Activated naive CD8-positive, alpha-beta T cell (primary cell): ENCODE measurements at regions not wholly inside any gene's neighbourhood (a gene's known extent, or its start where the extent isn't known, plus 50 kb on each side); places are given as distances from the start of the nearest gene placed in this dataset.
"Not testable (repeated sequence)": the region's sequence is repeated elsewhere in the genome, so short reads cannot be mapped to it uniquely, and the experiment has no call there.

Source experiments
- H3K27ac Mint-ChIP-seq: one replicate; pipeline ENCODE4 v1.8.0; 2021; ENCODE audit warnings: mixed read lengths
- H3K27me3 Mint-ChIP-seq: one replicate; pipeline ENCODE4 v1.8.0; 2021; ENCODE audit warnings: mixed read lengths
- H3K36me3 Mint-ChIP-seq: one replicate; pipeline ENCODE4 v1.8.0; 2021; ENCODE audit warnings: mixed read lengths
- H3K4me1 Mint-ChIP-seq: one replicate; pipeline ENCODE4 v1.8.0; 2021; ENCODE audit warnings: low read depth, mixed read lengths
- H3K4me3 Mint-ChIP-seq: one replicate; pipeline ENCODE4 v1.8.0; 2021; ENCODE audit warnings: mild to moderate bottlenecking, mixed read lengths
- H3K9me3 Mint-ChIP-seq: one replicate; pipeline ENCODE4 v1.8.0; 2021; ENCODE audit warnings: low read depth, mixed read lengths

DNA sequence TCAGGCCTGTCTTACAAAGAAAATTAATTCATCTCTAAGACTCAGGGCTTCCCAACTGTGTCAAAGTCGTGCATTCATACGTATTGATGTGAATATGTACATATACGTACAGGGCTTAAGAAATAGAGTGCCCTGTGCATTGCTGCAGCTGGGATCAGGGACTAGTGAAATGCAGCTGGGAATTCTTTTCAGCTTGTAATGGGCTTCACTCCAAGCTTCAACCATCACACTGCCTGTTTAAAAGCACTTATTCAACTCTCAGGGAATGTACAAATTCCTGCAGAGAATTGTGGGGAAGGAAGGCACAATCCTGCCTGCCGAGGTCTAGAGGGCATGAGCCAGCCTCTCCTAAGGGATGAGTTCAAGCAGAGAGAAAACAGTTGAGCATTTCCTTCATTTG, 59.6 kb upstream of the MAN2A1 start:
- Mint-ChIP-seq H3K4me1 (no peaks in the 10 kb centered on the region), H3K9me3 (peaks cover 3% of the 10 kb centered on the region), H3K27ac (no peak overlapping the region), H3K27me3 (peaks cover 4% of the 10 kb centered on the region), H3K4me3 (no peak overlapping the region), H3K36me3 (no peaks in the 10 kb centered on the region)

GRCh38 chr5:109628591-109628990, 61.1 kb upstream of the MAN2A1 start:
- no peaks in the 10 kb centered on the region for H3K4me1 Mint-ChIP-seq
- H3K27me3 Mint-ChIP-seq, result peaks cover 4% of the 10 kb centered on the region
- no peak overlapping the region for H3K4me3 Mint-ChIP-seq

DNA sequence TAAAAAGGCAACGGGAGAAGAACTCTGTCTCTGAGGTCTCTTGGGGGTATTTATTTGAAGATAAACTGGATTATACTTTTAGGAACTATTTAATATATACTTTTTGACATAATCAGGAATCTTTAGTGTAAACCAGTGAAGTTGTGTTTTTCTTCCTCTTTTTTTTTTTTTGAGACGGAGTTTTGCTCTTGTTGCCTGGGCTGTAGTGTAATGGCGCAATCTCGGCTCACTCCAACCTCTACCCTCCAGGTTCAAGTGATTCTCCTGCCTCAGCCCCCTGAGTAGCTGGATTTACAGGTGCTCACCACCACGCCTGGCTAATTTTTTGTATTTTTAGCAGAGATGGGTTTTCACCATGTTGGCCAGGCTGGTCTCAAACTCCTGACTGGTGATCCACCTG, 68.5 kb upstream of the MAN2A1 start:
- not testable (repeated sequence) for H3K27ac Mint-ChIP-seq, H3K4me3 Mint-ChIP-seq, H3K27me3 Mint-ChIP-seq, H3K36me3 Mint-ChIP-seq, H3K4me1 Mint-ChIP-seq, H3K9me3 Mint-ChIP-seq

More at GRCh38 chr5:109628591-109628990, 61.1 kb upstream of the MAN2A1 start:
- H3K9me3 Mint-ChIP-seq, result no peaks in the 10 kb centered on the region
- no peaks in the 10 kb centered on the region for H3K36me3 Mint-ChIP-seq
- H3K27ac Mint-ChIP-seq, result no peak overlapping the region

DNA sequence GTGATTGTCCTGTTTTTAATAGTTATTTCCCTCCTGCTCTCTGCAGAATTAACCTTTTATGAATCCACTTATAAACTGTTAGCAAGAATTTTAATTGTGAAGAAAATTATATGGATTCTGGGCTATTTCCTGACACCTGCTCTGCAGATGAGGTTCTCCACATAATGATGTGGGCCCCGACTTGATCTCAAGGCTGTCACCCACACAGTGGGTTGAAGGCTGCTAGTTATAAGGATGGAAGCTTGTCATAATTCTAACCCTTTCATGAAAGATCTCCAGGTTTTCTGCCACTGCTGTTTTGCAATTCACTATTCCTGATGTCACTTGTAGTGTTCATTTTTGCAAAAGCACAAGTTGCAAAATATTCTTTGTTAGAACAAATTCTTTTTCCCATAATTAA, 69.1 kb upstream of the MAN2A1 start:
- Mint-ChIP-seq H3K9me3 (no peaks in the 10 kb centered on the region), H3K27me3 (no peaks in the 10 kb centered on the region), H3K4me1 (no peaks in the 10 kb centered on the region), H3K27ac (no peak overlapping the region), H3K4me3 (no peak overlapping the region), H3K36me3 (no peaks in the 10 kb centered on the region)

GRCh38 chr5:109619606-109620005, 70.1 kb upstream of the MAN2A1 start:
- Mint-ChIP-seq H3K27ac (no peak overlapping the region), H3K9me3 (no peaks in the 10 kb centered on the region), H3K4me1 (no peaks in the 10 kb centered on the region)

GRCh38 chr5:109619021-109619460, 70.7 kb upstream of the MAN2A1 start:
- Mint-ChIP-seq H3K27ac (no peak overlapping the region), H3K27me3 (no peaks in the 10 kb centered on the region), H3K4me1 (no peaks in the 10 kb centered on the region), H3K4me3 (no peak overlapping the region), H3K9me3 (no peaks in the 10 kb centered on the region), H3K36me3 (no peaks in the 10 kb centered on the region)

More at GRCh38 chr5:109619606-109620005, 70.1 kb upstream of the MAN2A1 start:
- H3K27me3 Mint-ChIP-seq, result no peaks in the 10 kb centered on the region
- no peaks in the 10 kb centered on the region for H3K36me3 Mint-ChIP-seq
- H3K4me3 Mint-ChIP-seq, result no peak overlapping the region

- Mint-ChIP-seq H3K27me3 (no peaks in the 10 kb centered on the region), H3K4me1 (no peaks in the 10 kb centered on the region), H3K36me3 (no peaks in the 10 kb centered on the region), H3K9me3 (no peaks in the 10 kb centered on the region), H3K27ac (no peak overlapping the region), H3K4me3 (no peak overlapping the region)
Measured at GRCh38 chr5:109614981-109615380, 74.7 kb upstream of the MAN2A1 start.

DNA sequence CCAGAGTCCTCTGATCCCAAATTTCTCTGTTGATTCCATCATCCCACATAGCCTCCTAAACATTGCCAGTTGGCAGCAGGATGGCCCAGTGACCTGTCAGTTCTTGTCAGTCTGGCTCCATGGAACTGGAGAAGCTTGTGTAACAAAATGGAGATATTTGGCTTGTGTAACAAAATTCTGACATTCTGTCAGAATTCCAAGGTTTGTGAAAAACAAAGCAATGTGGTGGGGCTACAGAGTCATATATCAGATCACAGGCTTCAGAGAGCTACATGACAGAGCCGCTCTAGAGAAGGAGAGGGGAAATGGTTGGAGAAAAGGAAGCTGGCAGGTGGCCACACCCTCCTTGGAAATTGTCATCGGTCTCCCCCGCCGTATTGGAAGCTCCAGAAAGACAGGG, 75.4 kb upstream of the MAN2A1 start:
- Mint-ChIP-seq H3K27ac (no peak overlapping the region), H3K4me1 (no peaks in the 10 kb centered on the region), H3K27me3 (no peaks in the 10 kb centered on the region), H3K36me3 (no peaks in the 10 kb centered on the region), H3K9me3 (no peaks in the 10 kb centered on the region), H3K4me3 (no peak overlapping the region)

DNA sequence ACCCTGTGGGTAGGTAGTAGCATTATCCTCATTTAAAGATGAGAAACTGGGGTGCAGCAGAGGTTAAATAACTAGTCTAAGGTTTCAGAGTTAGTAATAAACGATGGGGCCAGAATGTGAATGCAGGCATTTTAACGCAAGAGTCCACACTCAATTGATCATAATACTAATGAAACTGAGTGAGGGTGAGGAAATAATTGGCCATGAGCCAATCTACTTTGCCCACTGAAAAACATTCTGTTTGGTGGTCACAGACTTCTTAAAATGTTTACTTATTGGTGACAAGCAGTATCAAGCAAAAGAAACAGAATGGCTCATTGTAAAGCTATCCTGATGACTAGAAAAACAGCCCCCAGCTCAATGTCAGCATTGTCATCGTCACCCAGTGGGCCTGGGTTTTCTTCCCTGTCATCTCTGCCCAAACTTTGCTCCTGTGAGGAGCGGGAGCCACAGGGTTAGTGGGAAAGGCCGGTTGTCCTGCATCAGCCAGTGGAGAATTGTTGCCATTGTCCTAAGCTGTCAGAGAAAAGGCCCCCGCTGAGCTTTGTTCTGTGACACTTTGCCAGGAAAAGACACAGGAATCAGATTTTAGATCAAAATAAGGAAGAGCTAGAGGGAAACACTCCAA, 77.3 kb upstream of the MAN2A1 start:
- Mint-ChIP-seq H3K4me3 (no peak overlapping the region), H3K36me3 (no peaks in the 10 kb centered on the region), H3K27me3 (no peaks in the 10 kb centered on the region), H3K4me1 (no peaks in the 10 kb centered on the region), H3K27ac (no peak overlapping the region), H3K9me3 (no peaks in the 10 kb centered on the region)

DNA sequence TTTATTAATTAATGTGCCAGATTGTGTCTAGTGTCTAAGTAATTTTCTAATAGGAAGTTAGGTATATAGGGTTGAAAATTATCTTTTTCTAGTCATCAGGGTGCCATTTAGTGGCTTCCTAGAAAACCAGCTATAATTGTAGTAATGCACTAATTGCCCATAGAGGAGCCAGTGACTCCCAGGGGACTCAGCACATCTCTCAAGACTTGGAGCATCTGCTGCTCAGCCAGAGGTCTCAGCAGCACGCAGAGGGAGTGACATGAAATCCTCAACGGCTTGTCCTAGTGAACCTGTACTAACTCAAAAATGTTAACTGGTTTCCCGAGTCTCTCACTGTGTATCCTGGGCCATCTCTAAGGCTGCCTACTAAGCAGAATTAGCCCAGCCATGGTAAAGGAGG, 78.2 kb upstream of the MAN2A1 start:
- H3K27ac Mint-ChIP-seq, result no peak overlapping the region
- H3K36me3 Mint-ChIP-seq, result no peaks in the 10 kb centered on the region
- no peaks in the 10 kb centered on the region for H3K9me3 Mint-ChIP-seq
- no peak overlapping the region for H3K4me3 Mint-ChIP-seq
- H3K4me1 Mint-ChIP-seq, result no peaks in the 10 kb centered on the region
- H3K27me3 Mint-ChIP-seq, result no peaks in the 10 kb centered on the region

DNA sequence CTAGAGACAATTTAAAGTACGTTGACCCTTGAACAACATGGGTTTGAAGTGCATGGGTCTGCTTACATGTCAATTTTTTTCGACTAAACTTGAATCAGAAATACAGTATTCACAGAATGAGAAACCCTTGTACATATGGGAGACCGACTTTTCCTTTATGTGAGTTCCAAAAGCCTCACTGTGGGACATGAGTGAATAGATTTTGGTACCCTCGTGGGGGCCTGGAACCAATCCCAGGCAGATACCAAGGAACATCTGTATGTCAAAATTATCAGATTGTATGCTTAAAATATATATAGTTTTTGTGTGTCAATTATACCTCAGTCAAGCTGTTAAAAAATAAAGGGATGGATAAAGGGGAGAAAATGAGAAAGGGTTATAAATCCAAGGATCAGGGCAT, 78.7 kb upstream of the MAN2A1 start:
- Mint-ChIP-seq H3K36me3 (no peaks in the 10 kb centered on the region), H3K9me3 (no peaks in the 10 kb centered on the region), H3K4me1 (no peaks in the 10 kb centered on the region), H3K27me3 (no peaks in the 10 kb centered on the region), H3K4me3 (no peak overlapping the region), H3K27ac (no peak overlapping the region)

DNA sequence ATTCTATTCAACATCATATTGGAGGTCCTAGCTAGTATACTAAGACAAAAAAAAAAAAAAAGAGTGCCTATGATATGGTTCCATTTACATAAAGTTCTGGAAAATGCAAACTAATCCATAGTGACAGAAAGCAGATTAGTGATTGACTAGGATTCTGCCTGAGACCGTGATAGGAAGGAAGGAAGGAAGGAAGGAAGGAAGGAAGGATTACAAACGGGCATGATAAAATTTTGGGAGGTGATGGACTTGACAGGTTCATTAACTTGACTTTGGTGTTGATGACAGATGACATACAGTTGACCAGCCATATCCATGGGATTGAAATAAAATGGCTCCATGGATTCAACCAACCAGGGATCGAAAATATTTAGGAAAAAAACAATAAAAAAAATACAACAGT, 79.1 kb upstream of the MAN2A1 start:
- no peaks in the 10 kb centered on the region for H3K27me3 Mint-ChIP-seq
- no peaks in the 10 kb centered on the region for H3K36me3 Mint-ChIP-seq
- no peak overlapping the region for H3K27ac Mint-ChIP-seq
- H3K4me3 Mint-ChIP-seq, result no peak overlapping the region
- H3K9me3 Mint-ChIP-seq, result no peaks in the 10 kb centered on the region
- H3K4me1 Mint-ChIP-seq, result no peaks in the 10 kb centered on the region

DNA sequence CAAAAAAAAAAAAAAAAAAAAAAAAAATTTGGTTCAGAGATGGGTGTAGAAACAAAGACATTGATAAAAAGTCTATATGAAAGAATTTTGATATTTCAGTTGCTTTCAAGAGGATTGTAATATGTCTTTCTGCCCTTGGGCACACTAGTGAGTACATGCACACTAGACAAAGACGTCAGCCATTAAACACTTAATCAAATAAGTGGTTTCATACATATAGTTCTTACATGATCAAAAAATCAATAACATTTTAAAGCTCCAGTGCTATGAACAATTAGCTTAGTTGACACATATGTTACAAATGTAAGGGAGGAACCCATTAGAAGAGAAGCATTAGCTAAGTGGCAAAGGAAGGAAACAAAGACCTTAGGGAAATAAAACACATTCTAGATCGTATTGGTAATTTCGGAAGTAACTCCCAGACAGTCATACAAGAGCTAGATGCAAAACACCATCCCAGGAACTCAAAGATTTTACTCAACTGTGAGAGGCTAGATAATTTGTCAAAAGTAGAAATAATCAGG, 84.5 kb upstream of the MAN2A1 start:
- H3K27me3 Mint-ChIP-seq, result peaks cover 2% of the 10 kb centered on the region
- no peaks in the 10 kb centered on the region for H3K4me1 Mint-ChIP-seq
- no peaks in the 10 kb centered on the region for H3K9me3 Mint-ChIP-seq
- H3K27ac Mint-ChIP-seq, result no peak overlapping the region
- H3K36me3 Mint-ChIP-seq, result no peaks in the 10 kb centered on the region
- no peak overlapping the region for H3K4me3 Mint-ChIP-seq

- H3K36me3 Mint-ChIP-seq, result no peaks in the 10 kb centered on the region
- no peak overlapping the region for H3K27ac Mint-ChIP-seq
- H3K4me3 Mint-ChIP-seq, result no peak overlapping the region
- no peaks in the 10 kb centered on the region for H3K4me1 Mint-ChIP-seq
- peaks cover 2% of the 10 kb centered on the region for H3K27me3 Mint-ChIP-seq
- no peaks in the 10 kb centered on the region for H3K9me3 Mint-ChIP-seq
Measured at GRCh38 chr5:109604758-109605157, 85.0 kb upstream of the MAN2A1 start.

GRCh38 chr5:109601736-109602135, 88.0 kb upstream of the MAN2A1 start:
- Mint-ChIP-seq H3K9me3 (no peaks in the 10 kb centered on the region), H3K27me3 (peaks cover 3% of the 10 kb centered on the region)

GRCh38 chr5:109597893-109598292, 91.8 kb upstream of the MAN2A1 start:
- H3K4me3 Mint-ChIP-seq, result no peak overlapping the region
- H3K9me3 Mint-ChIP-seq, result no peaks in the 10 kb centered on the region
- H3K4me1 Mint-ChIP-seq, result peaks cover 9% of the 10 kb centered on the region

More at GRCh38 chr5:109601736-109602135, 88.0 kb upstream of the MAN2A1 start:
- Mint-ChIP-seq H3K4me3 (no peak overlapping the region), H3K36me3 (no peaks in the 10 kb centered on the region), H3K27ac (no peak overlapping the region), H3K4me1 (no peaks in the 10 kb centered on the region)

More at GRCh38 chr5:109597893-109598292, 91.8 kb upstream of the MAN2A1 start:
- no peak overlapping the region for H3K27ac Mint-ChIP-seq
- H3K27me3 Mint-ChIP-seq, result peaks cover 3% of the 10 kb centered on the region
- no peaks in the 10 kb centered on the region for H3K36me3 Mint-ChIP-seq
